GM19452 (cell line): ENCODE measurements at regions not wholly inside any gene's neighbourhood (a gene's known extent, or its start where the extent isn't known, plus 50 kb on each side); places are given as distances from the start of the nearest gene placed in this dataset.

Experiments
- ATAC-seq: cut with Tn5 transposase; IDR thresholded peaks from one replicate; pipeline ENCODE4 v1.9.1; 2021; ENCODE audit not compliant: unreplicated experiment

GRCh38 chr12:102601621-102602020, 121.3 kb upstream of the IGF1 start:
- no peak for ATAC-seq

- ATAC-seq, result no peak
Observed at GRCh38 chr12:102596687-102597086, 116.3 kb upstream of the IGF1 start.

- ATAC-seq, result no peak
Observed at GRCh38 chr12:102596031-102596430, 115.7 kb upstream of the IGF1 start.

- no peak for ATAC-seq
Observed at GRCh38 chr12:102595315-102595714, 115.0 kb upstream of the IGF1 start.

GRCh38 chr12:102593134-102593533, 112.8 kb upstream of the IGF1 start:
- ATAC-seq, result no peak

- no peak for ATAC-seq
Observed at GRCh38 chr12:102592134-102592533, 111.8 kb upstream of the IGF1 start.

- no peak for ATAC-seq
Observed at GRCh38 chr12:102573237-102573636, 92.9 kb upstream of the IGF1 start.

GRCh38 chr12:102571889-102572288, 91.5 kb upstream of the IGF1 start:
- ATAC-seq, result no peak

GRCh38 chr12:102570256-102570655, 89.9 kb upstream of the IGF1 start:
- ATAC-seq, result no peak

GRCh38 chr12:102569803-102570202, 89.4 kb upstream of the IGF1 start:
- ATAC-seq, result no peak

- ATAC-seq, result no peak
Observed at GRCh38 chr12:102568276-102568675, 87.9 kb upstream of the IGF1 start.

GRCh38 chr12:102567031-102567985, 86.9 kb upstream of the IGF1 start:
- ATAC-seq, result no peak

- no peak for ATAC-seq
Observed at GRCh38 chr12:102565555-102565954, 85.2 kb upstream of the IGF1 start.

- ATAC-seq, result no peak
Observed at GRCh38 chr12:102564026-102564425, 83.7 kb upstream of the IGF1 start.

GRCh38 chr12:102562836-102563425, 82.6 kb upstream of the IGF1 start:
- no peak for ATAC-seq

- no peak for ATAC-seq
Observed at GRCh38 chr12:102551186-102551585, 70.8 kb upstream of the IGF1 start.

- no peak for ATAC-seq
Observed at GRCh38 chr12:102549691-102550090, 69.3 kb upstream of the IGF1 start.

GRCh38 chr12:102548543-102548942, 68.2 kb upstream of the IGF1 start:
- no peak for ATAC-seq

GRCh38 chr12:102543494-102544485, 63.4 kb upstream of the IGF1 start:
- peak; percentile 55 for ATAC-seq

GRCh38 chr12:102542816-102543440, 62.6 kb upstream of the IGF1 start:
- ATAC-seq, result no peak
